ENCODE measurements at regions not wholly inside any gene's neighbourhood (a gene's known extent, or its start where the extent isn't known, plus 50 kb on each side); places are given as distances from the start of the nearest gene placed in this dataset.

DNA sequence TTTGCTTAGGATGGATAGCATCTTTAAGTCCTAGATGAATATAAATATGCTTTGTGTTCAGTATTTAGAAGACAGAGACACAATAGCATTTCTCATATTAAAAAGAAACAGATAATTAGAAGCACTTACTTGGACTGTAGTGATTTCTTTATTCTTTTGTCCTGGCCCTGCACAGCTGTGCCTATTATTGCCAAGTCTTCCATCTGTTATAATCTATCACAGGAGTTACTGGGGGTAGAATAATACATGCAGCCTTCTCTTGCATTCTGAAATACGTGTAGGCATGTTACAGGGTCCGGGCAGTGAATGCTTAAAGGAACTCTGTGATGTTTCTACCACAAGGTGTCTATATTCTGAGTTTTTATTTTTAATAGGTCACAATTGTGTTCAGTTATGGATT lies 461.5 kb upstream of the COBL start:
- no peaks in the 10 kb centered on the region for H3K36me3 ChIP-seq
- no peaks in the 10 kb centered on the region for H3K27me3 ChIP-seq (replicated peaks; ENCODE audit: insufficient read depth)
- no peaks in the 10 kb centered on the region for H3K9me3 ChIP-seq
- H3K4me3 ChIP-seq = no peak overlapping the region
- TF ChIP-seq, protein P1, sequence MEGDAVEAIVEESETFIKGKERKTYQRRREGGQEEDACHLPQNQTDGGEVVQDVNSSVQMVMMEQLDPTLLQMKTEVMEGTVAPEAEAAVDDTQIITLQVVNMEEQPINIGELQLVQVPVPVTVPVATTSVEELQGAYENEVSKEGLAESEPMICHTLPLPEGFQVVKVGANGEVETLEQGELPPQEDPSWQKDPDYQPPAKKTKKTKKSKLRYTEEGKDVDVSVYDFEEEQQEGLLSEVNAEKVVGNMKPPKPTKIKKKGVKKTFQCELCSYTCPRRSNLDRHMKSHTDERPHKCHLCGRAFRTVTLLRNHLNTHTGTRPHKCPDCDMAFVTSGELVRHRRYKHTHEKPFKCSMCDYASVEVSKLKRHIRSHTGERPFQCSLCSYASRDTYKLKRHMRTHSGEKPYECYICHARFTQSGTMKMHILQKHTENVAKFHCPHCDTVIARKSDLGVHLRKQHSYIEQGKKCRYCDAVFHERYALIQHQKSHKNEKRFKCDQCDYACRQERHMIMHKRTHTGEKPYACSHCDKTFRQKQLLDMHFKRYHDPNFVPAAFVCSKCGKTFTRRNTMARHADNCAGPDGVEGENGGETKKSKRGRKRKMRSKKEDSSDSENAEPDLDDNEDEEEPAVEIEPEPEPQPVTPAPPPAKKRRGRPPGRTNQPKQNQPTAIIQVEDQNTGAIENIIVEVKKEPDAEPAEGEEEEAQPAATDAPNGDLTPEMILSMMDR (IDR thresholded peaks at IDR 0.05) = no peak
- ATAC-seq (ENCODE audit: insufficient number of reproducible peaks, low FRiP score, low read depth) = no peak
- H3K27ac ChIP-seq = no peak overlapping the region
- no peak for DNase-seq (ENCODE audit: low spot score)
- no peaks in the 10 kb centered on the region for H3K4me1 ChIP-seq (ENCODE audit: control insufficient read depth in 1 of 2, low read depth in 2 of 2)

DNA sequence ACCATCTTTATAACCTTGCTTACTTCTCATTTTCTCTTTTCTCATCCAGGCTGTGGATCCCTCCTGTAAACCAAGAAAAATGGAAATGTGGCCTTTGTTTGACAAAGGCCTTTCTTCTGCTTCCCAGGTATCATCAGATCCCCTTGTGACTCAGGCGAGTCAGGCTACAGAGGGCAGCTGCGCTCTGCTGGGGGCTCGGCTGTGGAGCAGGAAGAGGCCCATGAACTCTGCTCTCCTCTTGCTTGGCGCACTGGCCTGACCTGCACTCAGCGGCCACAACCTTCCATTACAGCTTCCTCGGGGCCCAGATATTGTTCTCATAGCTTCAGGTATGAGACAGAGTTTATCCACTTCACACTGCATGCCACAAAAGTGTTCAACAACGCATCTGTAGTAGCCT lies 457.6 kb upstream of the COBL start:
- H3K27ac ChIP-seq = no peak overlapping the region
- H3K4me3 ChIP-seq = no peak overlapping the region
- H3K9me3 ChIP-seq = no peaks in the 10 kb centered on the region
- no peak for DNase-seq (ENCODE audit: low spot score)
- TF ChIP-seq, protein P1 (IDR thresholded peaks at IDR 0.05) = no peak
- H3K27me3 ChIP-seq (replicated peaks; ENCODE audit: insufficient read depth) = no peaks in the 10 kb centered on the region
- H3K4me1 ChIP-seq (ENCODE audit: control insufficient read depth in 1 of 2, low read depth in 2 of 2) = no peaks in the 10 kb centered on the region
- H3K36me3 ChIP-seq = no peaks in the 10 kb centered on the region
- ATAC-seq (ENCODE audit: insufficient number of reproducible peaks, low FRiP score, low read depth) = no peak

DNA sequence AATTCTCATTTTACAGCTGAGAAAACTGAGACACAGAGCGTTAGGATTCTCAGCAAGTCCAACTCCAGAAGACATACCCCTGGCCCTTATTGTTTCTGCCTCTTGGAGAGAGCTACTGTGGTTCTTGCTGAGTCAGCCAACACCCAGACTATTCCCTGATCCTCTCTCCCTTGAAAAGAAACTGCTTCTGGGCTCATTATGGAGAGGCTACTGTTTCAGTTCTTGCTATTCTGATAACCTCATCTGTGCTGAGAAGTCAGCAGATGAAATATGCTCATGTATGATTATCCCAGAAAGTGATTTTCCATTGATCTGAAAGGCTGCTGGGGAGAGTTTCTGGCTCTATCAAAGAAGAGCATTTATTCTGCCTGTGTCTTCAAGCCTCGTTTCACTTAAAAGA lies 455.6 kb upstream of the COBL start:
- TF ChIP-seq, protein P1 (IDR thresholded peaks at IDR 0.05) = no peak
- no peaks in the 10 kb centered on the region for H3K4me1 ChIP-seq (ENCODE audit: control insufficient read depth in 1 of 2, low read depth in 2 of 2)
- no peaks in the 10 kb centered on the region for H3K9me3 ChIP-seq
- H3K27ac ChIP-seq = no peak overlapping the region
- no peaks in the 10 kb centered on the region for H3K36me3 ChIP-seq
- ATAC-seq (ENCODE audit: insufficient number of reproducible peaks, low FRiP score, low read depth) = no peak
- no peak overlapping the region for H3K4me3 ChIP-seq
- no peaks in the 10 kb centered on the region for H3K27me3 ChIP-seq (replicated peaks; ENCODE audit: insufficient read depth)
- DNase-seq (ENCODE audit: low spot score) = no peak

DNA sequence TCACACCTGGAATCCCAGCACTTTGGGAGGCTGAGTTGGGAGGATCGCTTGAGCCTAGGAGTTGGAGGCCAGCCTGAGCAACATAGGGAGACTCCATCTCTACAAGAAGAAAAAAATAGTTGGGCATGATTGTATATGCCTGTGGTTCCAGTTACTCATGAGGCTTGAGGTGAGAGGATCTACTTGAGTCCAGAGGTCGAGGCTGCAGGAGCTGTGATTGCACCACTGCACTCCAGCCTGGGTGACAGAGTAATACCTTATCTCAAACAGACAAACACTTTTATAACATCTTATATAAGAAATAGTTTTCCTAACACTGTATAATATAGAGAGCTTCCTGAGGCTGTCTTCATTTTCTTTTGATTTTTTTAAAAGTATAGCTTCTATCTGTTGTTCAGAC lies 448.4 kb upstream of the COBL start:
- Histone ChIP-seq H3K9me3 (no peaks in the 10 kb centered on the region), H3K27me3 (replicated peaks; ENCODE audit: insufficient read depth) (no peaks in the 10 kb centered on the region), H3K4me3 (no peak overlapping the region), H3K36me3 (no peaks in the 10 kb centered on the region), H3K27ac (no peak overlapping the region), H3K4me1 (ENCODE audit: control insufficient read depth in 1 of 2, low read depth in 2 of 2) (no peaks in the 10 kb centered on the region)
- DNase-seq (ENCODE audit: low spot score) (no peak), ATAC-seq (ENCODE audit: insufficient number of reproducible peaks, low FRiP score, low read depth) (no peak)
- TF ChIP-seq, protein P1 (IDR thresholded peaks at IDR 0.05) = no peak

DNA sequence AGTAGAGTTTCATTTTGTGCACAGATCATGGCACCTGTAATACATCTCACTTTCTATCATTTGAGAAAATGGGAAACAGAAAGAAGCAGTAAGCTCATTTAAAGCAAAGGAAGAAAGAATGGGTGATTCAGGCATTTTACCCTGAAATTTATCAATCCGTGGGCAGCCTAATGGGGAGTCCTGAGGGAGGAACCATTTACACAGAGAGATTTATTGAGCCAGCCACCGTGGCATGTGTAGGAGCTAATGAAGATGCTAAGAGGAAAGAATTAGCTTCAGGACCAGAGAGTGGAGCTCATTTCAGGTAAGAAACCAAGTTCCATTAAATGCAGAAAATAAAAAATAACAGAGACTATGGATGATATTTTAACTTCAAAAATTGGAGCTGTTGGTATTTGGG lies 443.4 kb upstream of the COBL start:
- DNase-seq (ENCODE audit: low spot score) = no peak
- TF ChIP-seq, protein P1 (IDR thresholded peaks at IDR 0.05) = no peak

More for the DNA sequence above, 443.4 kb upstream of the COBL start:
- H3K27me3 ChIP-seq (replicated peaks; ENCODE audit: insufficient read depth) = no peaks in the 10 kb centered on the region
- no peak overlapping the region for H3K27ac ChIP-seq
- ATAC-seq (ENCODE audit: insufficient number of reproducible peaks, low FRiP score, low read depth) = no peak
- no peaks in the 10 kb centered on the region for H3K36me3 ChIP-seq
- H3K4me3 ChIP-seq = no peak overlapping the region
- H3K9me3 ChIP-seq = no peaks in the 10 kb centered on the region
- H3K4me1 ChIP-seq (ENCODE audit: control insufficient read depth in 1 of 2, low read depth in 2 of 2) = no peaks in the 10 kb centered on the region
